ENCODE measurements at regions not wholly inside any gene's neighbourhood (a gene's known extent, or its start where the extent isn't known, plus 50 kb on each side); places are given as distances from the start of the nearest gene placed in this dataset.

DNA sequence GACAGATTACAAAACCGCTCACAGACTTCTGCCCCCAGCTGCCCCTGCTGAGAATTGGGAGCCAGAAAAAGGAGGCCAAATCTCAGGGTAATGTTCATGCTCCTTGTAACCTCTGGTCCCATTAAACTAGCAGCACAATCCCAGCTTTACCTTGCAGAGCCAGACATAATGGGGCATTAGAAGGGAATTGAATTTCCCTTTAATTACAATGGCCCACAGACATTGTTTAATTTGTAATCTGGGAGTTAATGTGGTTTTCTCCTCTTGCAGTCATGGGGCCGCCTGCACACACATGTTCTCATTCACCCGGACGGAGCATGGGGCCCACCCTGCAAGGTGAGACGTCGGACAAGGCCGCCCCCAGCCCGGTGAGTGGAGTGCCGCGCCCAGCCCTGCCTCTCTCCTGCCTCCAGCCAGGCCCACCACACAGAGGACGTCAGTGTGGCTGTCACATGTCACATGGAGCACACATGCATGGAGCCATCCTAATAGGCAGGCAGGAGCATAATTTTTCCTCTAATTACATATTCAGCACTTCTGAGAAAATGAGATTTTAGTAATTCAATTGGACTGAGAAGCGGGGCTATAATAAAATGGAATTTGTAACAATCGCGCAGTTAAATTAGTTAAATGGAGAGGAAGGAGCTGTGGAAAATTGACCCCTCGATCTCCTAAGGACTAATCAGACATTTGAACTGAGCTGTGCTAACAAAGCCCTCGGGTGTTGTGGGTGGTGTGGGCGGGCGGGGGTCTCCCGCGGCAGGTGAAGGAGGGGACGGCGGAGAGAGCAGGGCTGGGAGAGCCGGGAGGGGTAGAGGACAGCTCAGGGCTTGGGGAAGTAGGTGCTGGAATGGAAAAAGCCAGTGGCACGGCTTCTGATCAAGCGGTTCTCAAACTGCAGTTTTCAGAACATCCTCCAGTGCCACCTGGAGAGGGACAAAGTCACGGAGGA, 87.7 kb downstream of the ENGASE start:
- TF ChIP-seq, protein P1, sequence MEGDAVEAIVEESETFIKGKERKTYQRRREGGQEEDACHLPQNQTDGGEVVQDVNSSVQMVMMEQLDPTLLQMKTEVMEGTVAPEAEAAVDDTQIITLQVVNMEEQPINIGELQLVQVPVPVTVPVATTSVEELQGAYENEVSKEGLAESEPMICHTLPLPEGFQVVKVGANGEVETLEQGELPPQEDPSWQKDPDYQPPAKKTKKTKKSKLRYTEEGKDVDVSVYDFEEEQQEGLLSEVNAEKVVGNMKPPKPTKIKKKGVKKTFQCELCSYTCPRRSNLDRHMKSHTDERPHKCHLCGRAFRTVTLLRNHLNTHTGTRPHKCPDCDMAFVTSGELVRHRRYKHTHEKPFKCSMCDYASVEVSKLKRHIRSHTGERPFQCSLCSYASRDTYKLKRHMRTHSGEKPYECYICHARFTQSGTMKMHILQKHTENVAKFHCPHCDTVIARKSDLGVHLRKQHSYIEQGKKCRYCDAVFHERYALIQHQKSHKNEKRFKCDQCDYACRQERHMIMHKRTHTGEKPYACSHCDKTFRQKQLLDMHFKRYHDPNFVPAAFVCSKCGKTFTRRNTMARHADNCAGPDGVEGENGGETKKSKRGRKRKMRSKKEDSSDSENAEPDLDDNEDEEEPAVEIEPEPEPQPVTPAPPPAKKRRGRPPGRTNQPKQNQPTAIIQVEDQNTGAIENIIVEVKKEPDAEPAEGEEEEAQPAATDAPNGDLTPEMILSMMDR (conservative IDR thresholded peaks at IDR 0.05 in 1 of 2, IDR thresholded peaks at IDR 0.05 in 1 of 2; ENCODE audit: extremely low read depth in 1 of 2, insufficient read depth in 1 of 2, low read depth in 1 of 2, low read length in 2 of 2): no peak
- TF ChIP-seq EZH2 (IDR thresholded peaks at IDR 0.05; ENCODE audit: borderline replicate concordance, low read length): no peak

All from mammary epithelial cell (primary cell).